SJSA1 (cell line): ENCODE measurements at regions not wholly inside any gene's neighbourhood (a gene's known extent, or its start where the extent isn't known, plus 50 kb on each side); places are given as distances from the start of the nearest gene placed in this dataset.

Experiments
- DNase-seq, 2 experiments: peaks; one replicate each; pipeline ENCODE4 v3.0.0-alpha.2; 2015 to 2020; ENCODE audit warnings: low spot score in 2 of 2, low read depth in 1 of 2
- H3K27ac ChIP-seq: fragments of 250-450 bp; sonication (Bioruptor Pico); 2 replicates; pipeline ENCODE4 v1.5.1; 2020; ENCODE audit warnings: mild to moderate bottlenecking, moderate library complexity
- H3K27me3 ChIP-seq: fragments of 250-450 bp; sonication (Bioruptor Pico); replicated peaks from 2 replicates; pipeline ENCODE4 v1.5.1; 2020; ENCODE audit warnings: mild to moderate bottlenecking, moderate library complexity
- H3K36me3 ChIP-seq: fragments of 250-450 bp; sonication (Bioruptor Pico); 2 replicates; pipeline ENCODE4 v1.5.1; 2020; ENCODE audit warnings: mild to moderate bottlenecking
- H3K4me1 ChIP-seq: fragments of 250-450 bp; sonication (Bioruptor Pico); replicated peaks from 2 replicates; pipeline ENCODE4 v1.6.1; 2021; ENCODE audit warnings: mild to moderate bottlenecking
- H3K4me3 ChIP-seq: fragments of 250-450 bp; sonication (Bioruptor Pico); 2 replicates; pipeline ENCODE4 v1.5.1; 2020; ENCODE audit warnings: mild to moderate bottlenecking
- H3K9me3 ChIP-seq: fragments of 250-450 bp; sonication (Bioruptor Pico); replicated peaks from 2 replicates; pipeline ENCODE4 v1.5.1; 2020; ENCODE audit warnings: mild to moderate bottlenecking

- Histone ChIP-seq H3K36me3 (no peaks in the 10 kb centered on the region), H3K4me1 (no peaks in the 10 kb centered on the region), H3K27ac (no peak overlapping the region), H3K9me3 (no peaks in the 10 kb centered on the region), H3K4me3 (no peak overlapping the region), H3K27me3 (no peaks in the 10 kb centered on the region)
- DNase-seq, result no peak
Measured at GRCh38 chr4:34628471-34628870, 1615.8 kb downstream of the ARAP2 start.

- DNase-seq, result no peak
- Histone ChIP-seq H3K27ac (no peak overlapping the region), H3K4me1 (no peaks in the 10 kb centered on the region), H3K27me3 (no peaks in the 10 kb centered on the region), H3K9me3 (no peaks in the 10 kb centered on the region), H3K4me3 (no peak overlapping the region), H3K36me3 (no peaks in the 10 kb centered on the region)
Measured at GRCh38 chr4:34629451-34629850, 1614.9 kb downstream of the ARAP2 start.

- no peaks in the 10 kb centered on the region for H3K27me3 ChIP-seq
- no peaks in the 10 kb centered on the region for H3K4me1 ChIP-seq
- no peaks in the 10 kb centered on the region for H3K9me3 ChIP-seq
- DNase-seq, result no peak
- H3K36me3 ChIP-seq, result no peaks in the 10 kb centered on the region
- H3K4me3 ChIP-seq, result no peak overlapping the region
- H3K27ac ChIP-seq, result no peak overlapping the region
Measured at GRCh38 chr4:34633241-34633640, 1611.1 kb downstream of the ARAP2 start.

GRCh38 chr4:34636623-34637022 is 1607.7 kb downstream of the ARAP2 start:
- Histone ChIP-seq H3K4me3 (no peak overlapping the region), H3K4me1 (no peaks in the 10 kb centered on the region), H3K9me3 (no peaks in the 10 kb centered on the region), H3K27ac (no peak overlapping the region), H3K36me3 (no peaks in the 10 kb centered on the region), H3K27me3 (no peaks in the 10 kb centered on the region)
- no peak for DNase-seq

- no peaks in the 10 kb centered on the region for H3K36me3 ChIP-seq
- DNase-seq, result no peak
- no peaks in the 10 kb centered on the region for H3K27me3 ChIP-seq
- H3K9me3 ChIP-seq, result no peaks in the 10 kb centered on the region
- H3K4me1 ChIP-seq, result no peaks in the 10 kb centered on the region
- H3K4me3 ChIP-seq, result no peak overlapping the region
- H3K27ac ChIP-seq, result no peak overlapping the region
Measured at GRCh38 chr4:34643476-34643875, 1600.8 kb downstream of the ARAP2 start.

- no peaks in the 10 kb centered on the region for H3K9me3 ChIP-seq
- DNase-seq, result no peak
Measured at GRCh38 chr4:34644579-34645115, 1599.7 kb downstream of the ARAP2 start.

GRCh38 chr4:34649716-34650115 is 1594.6 kb downstream of the ARAP2 start:
- Histone ChIP-seq H3K27ac (no peak overlapping the region), H3K4me1 (no peaks in the 10 kb centered on the region)
- no peak for DNase-seq

More at GRCh38 chr4:34644579-34645115, 1599.7 kb downstream of the ARAP2 start:
- H3K36me3 ChIP-seq, result no peaks in the 10 kb centered on the region
- H3K27me3 ChIP-seq, result no peaks in the 10 kb centered on the region
- H3K4me3 ChIP-seq, result no peak overlapping the region
- no peak overlapping the region for H3K27ac ChIP-seq
- no peaks in the 10 kb centered on the region for H3K4me1 ChIP-seq

GRCh38 chr4:34664051-34664450 is 1580.3 kb downstream of the ARAP2 start:
- DNase-seq, result no peak
- H3K4me3 ChIP-seq, result no peak overlapping the region
- H3K9me3 ChIP-seq, result no peaks in the 10 kb centered on the region
- H3K4me1 ChIP-seq, result no peaks in the 10 kb centered on the region
- H3K27me3 ChIP-seq, result no peaks in the 10 kb centered on the region
- H3K27ac ChIP-seq, result no peak overlapping the region
- no peaks in the 10 kb centered on the region for H3K36me3 ChIP-seq

More at GRCh38 chr4:34649716-34650115, 1594.6 kb downstream of the ARAP2 start:
- Histone ChIP-seq H3K9me3 (no peaks in the 10 kb centered on the region), H3K4me3 (no peak overlapping the region), H3K27me3 (no peaks in the 10 kb centered on the region), H3K36me3 (no peaks in the 10 kb centered on the region)

- Histone ChIP-seq H3K27me3 (no peaks in the 10 kb centered on the region), H3K36me3 (no peaks in the 10 kb centered on the region), H3K27ac (no peak overlapping the region), H3K4me3 (no peak overlapping the region), H3K4me1 (no peaks in the 10 kb centered on the region), H3K9me3 (no peaks in the 10 kb centered on the region)
- no peak for DNase-seq
Measured at GRCh38 chr4:34676400-34676799, 1567.9 kb downstream of the ARAP2 start.

- Histone ChIP-seq H3K9me3 (no peaks in the 10 kb centered on the region), H3K4me3 (no peak overlapping the region), H3K4me1 (no peaks in the 10 kb centered on the region), H3K36me3 (no peaks in the 10 kb centered on the region), H3K27me3 (no peaks in the 10 kb centered on the region), H3K27ac (no peak overlapping the region)
- DNase-seq, result no peak
Measured at GRCh38 chr4:34678431-34678830, 1565.9 kb downstream of the ARAP2 start.

- H3K4me3 ChIP-seq, result no peak overlapping the region
- H3K9me3 ChIP-seq, result no peaks in the 10 kb centered on the region
- no peaks in the 10 kb centered on the region for H3K36me3 ChIP-seq
- DNase-seq, result no peak
- H3K4me1 ChIP-seq, result no peaks in the 10 kb centered on the region
- H3K27ac ChIP-seq, result no peak overlapping the region
- no peaks in the 10 kb centered on the region for H3K27me3 ChIP-seq
Measured at GRCh38 chr4:34679228-34679627, 1565.1 kb downstream of the ARAP2 start.

GRCh38 chr4:34709564-34709963 is 1534.8 kb downstream of the ARAP2 start:
- Histone ChIP-seq H3K9me3 (no peaks in the 10 kb centered on the region), H3K27ac (no peak overlapping the region), H3K4me3 (no peak overlapping the region), H3K4me1 (no peaks in the 10 kb centered on the region), H3K27me3 (no peaks in the 10 kb centered on the region), H3K36me3 (no peaks in the 10 kb centered on the region)
- no peak for DNase-seq

GRCh38 chr4:34718576-34719245 is 1525.6 kb downstream of the ARAP2 start:
- Histone ChIP-seq H3K27me3 (no peaks in the 10 kb centered on the region), H3K4me1 (no peaks in the 10 kb centered on the region), H3K36me3 (no peaks in the 10 kb centered on the region), H3K27ac (no peak overlapping the region), H3K9me3 (no peaks in the 10 kb centered on the region), H3K4me3 (no peak overlapping the region)
- DNase-seq, result no peak

- no peaks in the 10 kb centered on the region for H3K36me3 ChIP-seq
- H3K4me3 ChIP-seq, result no peak overlapping the region
- no peaks in the 10 kb centered on the region for H3K27me3 ChIP-seq
- H3K4me1 ChIP-seq, result no peaks in the 10 kb centered on the region
- H3K27ac ChIP-seq, result no peak overlapping the region
- no peaks in the 10 kb centered on the region for H3K9me3 ChIP-seq
- no peak for DNase-seq
Measured at GRCh38 chr4:34720571-34720970, 1523.7 kb downstream of the ARAP2 start.

- no peak overlapping the region for H3K4me3 ChIP-seq
- no peaks in the 10 kb centered on the region for H3K36me3 ChIP-seq
- H3K27ac ChIP-seq, result no peak overlapping the region
- no peak for DNase-seq
- H3K4me1 ChIP-seq, result no peaks in the 10 kb centered on the region
- no peaks in the 10 kb centered on the region for H3K9me3 ChIP-seq
- H3K27me3 ChIP-seq, result no peaks in the 10 kb centered on the region
Measured at GRCh38 chr4:34721835-34722234, 1522.5 kb downstream of the ARAP2 start.
